ENCODE measurements at regions not wholly inside any gene's neighbourhood (a gene's known extent, or its start where the extent isn't known, plus 50 kb on each side); places are given as distances from the start of the nearest gene placed in this dataset.
"Not testable (repeated sequence)": the region's sequence is repeated elsewhere in the genome, so short reads cannot be mapped to it uniquely, and the experiment has no call there.

DNA sequence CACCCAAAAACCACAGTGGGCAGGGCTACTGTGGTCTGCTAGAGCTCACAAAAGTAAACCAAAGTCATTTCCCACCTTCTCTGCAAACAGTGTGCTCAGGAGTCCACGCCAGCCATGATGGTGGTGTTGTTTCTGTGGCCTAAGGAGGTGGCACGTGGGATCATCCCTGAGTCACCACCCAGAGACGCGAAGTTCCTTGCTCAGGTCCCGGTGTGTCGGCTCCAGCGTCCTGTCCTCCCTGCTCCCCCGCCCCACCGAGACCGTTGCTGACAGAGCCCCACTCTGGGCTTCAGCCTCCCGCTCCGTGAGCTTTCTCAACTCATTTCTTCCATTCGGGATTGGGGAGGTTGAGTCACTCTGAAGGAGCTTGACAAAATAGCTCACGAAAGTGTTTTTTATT, 118.7 kb downstream of the NPTX2 start:
- H3K27ac ChIP-seq, result no peak overlapping the region
- TF ChIP-seq, protein P1, sequence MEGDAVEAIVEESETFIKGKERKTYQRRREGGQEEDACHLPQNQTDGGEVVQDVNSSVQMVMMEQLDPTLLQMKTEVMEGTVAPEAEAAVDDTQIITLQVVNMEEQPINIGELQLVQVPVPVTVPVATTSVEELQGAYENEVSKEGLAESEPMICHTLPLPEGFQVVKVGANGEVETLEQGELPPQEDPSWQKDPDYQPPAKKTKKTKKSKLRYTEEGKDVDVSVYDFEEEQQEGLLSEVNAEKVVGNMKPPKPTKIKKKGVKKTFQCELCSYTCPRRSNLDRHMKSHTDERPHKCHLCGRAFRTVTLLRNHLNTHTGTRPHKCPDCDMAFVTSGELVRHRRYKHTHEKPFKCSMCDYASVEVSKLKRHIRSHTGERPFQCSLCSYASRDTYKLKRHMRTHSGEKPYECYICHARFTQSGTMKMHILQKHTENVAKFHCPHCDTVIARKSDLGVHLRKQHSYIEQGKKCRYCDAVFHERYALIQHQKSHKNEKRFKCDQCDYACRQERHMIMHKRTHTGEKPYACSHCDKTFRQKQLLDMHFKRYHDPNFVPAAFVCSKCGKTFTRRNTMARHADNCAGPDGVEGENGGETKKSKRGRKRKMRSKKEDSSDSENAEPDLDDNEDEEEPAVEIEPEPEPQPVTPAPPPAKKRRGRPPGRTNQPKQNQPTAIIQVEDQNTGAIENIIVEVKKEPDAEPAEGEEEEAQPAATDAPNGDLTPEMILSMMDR (conservative IDR thresholded peaks at IDR 0.05), result no peak
- no peak for TF ChIP-seq ZFX (IDR thresholded peaks at IDR 0.05)

- not testable (repeated sequence) for H3K27ac ChIP-seq
Measured at GRCh38 chr7:98736461-98736860, 119.4 kb downstream of the NPTX2 start.

DNA sequence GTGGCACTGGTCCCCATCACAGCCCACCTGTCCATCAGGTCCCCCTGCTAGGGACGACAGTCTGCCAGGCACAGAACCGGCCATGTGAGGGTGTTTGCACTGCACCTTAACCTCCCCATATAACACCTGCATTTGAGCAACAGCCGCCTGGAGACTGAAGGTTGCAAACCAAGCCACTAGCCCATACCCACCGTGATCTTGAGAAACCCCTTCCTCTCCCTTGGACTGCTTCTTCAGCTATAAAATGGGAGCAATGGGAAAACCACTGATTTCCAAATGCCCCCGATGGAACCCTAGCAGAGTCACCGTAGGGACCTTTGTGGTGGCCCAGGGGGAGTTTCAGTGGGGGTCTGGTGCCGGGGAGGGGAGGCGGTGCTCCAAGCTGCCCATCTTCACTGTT, 120.1 kb downstream of the NPTX2 start:
- no peak overlapping the region for H3K27ac ChIP-seq
- no peak for TF ChIP-seq ZFX (IDR thresholded peaks at IDR 0.05)
- TF ChIP-seq, protein P1 (conservative IDR thresholded peaks at IDR 0.05), result no peak

GRCh38 chr7:98740643-98741042, 123.6 kb downstream of the NPTX2 start:
- no peak overlapping the region for H3K27ac ChIP-seq
- TF ChIP-seq, protein P1 (conservative IDR thresholded peaks at IDR 0.05), result no peak
- TF ChIP-seq ZFX (IDR thresholded peaks at IDR 0.05), result no peak

GRCh38 chr7:98745722-98746318, 124.0 kb downstream of the TMEM130 start:
- no peak overlapping the region for H3K27ac ChIP-seq
- TF ChIP-seq, protein P1 (conservative IDR thresholded peaks at IDR 0.05), result peak; percentile 98
- no peak for TF ChIP-seq ZFX (IDR thresholded peaks at IDR 0.05)

- TF ChIP-seq, protein P1 (conservative IDR thresholded peaks at IDR 0.05), result no peak
- no peak for TF ChIP-seq ZFX (IDR thresholded peaks at IDR 0.05)
- no peak overlapping the region for H3K27ac ChIP-seq
Measured at GRCh38 chr7:98748090-98748489, 121.7 kb downstream of the TMEM130 start.

DNA sequence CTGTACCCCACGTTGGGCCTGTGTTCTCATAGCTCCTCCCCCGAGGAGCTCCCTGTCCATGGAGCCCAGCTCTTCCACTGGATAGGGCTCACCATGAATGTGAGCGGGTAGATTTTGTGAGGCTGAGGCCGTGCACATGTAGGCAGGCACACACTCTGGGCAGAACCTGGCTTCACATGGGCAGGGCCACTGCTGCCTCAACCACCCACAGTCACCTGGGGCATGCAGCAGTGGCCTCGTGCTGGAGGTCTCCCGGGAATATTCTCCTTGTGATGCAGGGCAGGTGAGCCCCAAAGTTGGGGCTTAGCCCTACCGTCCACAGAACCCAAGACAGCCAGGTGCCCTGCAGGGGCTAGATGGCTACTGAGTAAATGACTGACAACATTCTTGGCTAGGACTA, 116.6 kb downstream of the TMEM130 start:
- H3K27ac ChIP-seq, result no peak overlapping the region
- TF ChIP-seq, protein P1 (conservative IDR thresholded peaks at IDR 0.05), result no peak
- TF ChIP-seq ZFX (IDR thresholded peaks at IDR 0.05), result no peak

DNA sequence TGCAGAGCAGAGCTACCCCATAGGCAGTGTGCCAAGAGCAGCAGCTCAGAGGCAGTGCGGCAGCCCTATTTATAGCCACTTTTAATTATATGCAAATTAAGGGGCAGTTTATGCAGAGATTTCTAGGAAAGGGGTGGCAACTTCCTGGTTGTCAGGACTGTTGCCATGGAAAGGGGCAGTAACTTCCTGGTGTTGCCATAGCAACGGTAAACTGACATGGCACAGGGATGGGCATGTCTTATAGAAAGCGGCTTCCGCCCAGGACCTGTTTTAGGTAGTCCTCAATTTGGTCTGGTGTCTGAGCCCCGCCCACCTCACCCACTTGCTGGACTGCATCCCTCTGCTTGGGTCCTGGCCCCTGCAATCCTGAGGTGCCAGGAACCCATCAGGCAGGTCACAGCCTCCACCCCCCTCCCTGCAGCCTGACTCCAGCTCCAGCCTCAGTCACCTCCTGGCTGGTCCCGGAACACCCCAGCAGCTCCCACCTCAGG, 115.8 kb downstream of the TMEM130 start:
- no peak overlapping the region for H3K27ac ChIP-seq
- TF ChIP-seq, protein P1 (conservative IDR thresholded peaks at IDR 0.05), result no peak
- no peak for TF ChIP-seq ZFX (IDR thresholded peaks at IDR 0.05)
